ENCODE measurements at regions not wholly inside any gene's neighbourhood (a gene's known extent, or its start where the extent isn't known, plus 50 kb on each side); places are given as distances from the start of the nearest gene placed in this dataset.

- in situ Hi-C loops (cut with MboI) (no loop called here), intact Hi-C loops (cut with micrococcal nuclease) (no loop called here)
- H3K79me2 ChIP-seq (ENCODE audit: control insufficient read depth, insufficient read depth, low read length): no peaks in the 10 kb centered on the region
- FAIRE-seq (no peak), DNase-seq (ENCODE audit: extremely low read depth in 1 of 4, low spot score in 3 of 4) (no peak), ATAC-seq (no peak)
- H3K9ac ChIP-seq (ENCODE audit: insufficient read depth in 1 of 2, low read depth in 2 of 2, low read length in 2 of 2): no peak overlapping the region
- H2AFZ ChIP-seq (ENCODE audit: low read depth, low read length): no peak overlapping the region
- no peaks in the 10 kb centered on the region for H3K9me3 ChIP-seq (replicated peaks; ENCODE audit: control insufficient read depth, insufficient read depth, low read depth, low read length)
- H3K36me3 ChIP-seq (ENCODE audit: control insufficient read depth, insufficient read depth, low read length): no peaks in the 10 kb centered on the region
- no peak overlapping the region for H3K4me2 ChIP-seq (ENCODE audit: insufficient read depth, low read length)
- no peak overlapping the region for H3K4me3 ChIP-seq
- no peaks in the 10 kb centered on the region for H3K4me1 ChIP-seq (replicated peaks in 1 of 2; ENCODE audit: control insufficient read depth in 2 of 2, insufficient read depth in 2 of 2, low read length in 2 of 2)
- POLR2A ChIA-PET: no interaction called here
- H3K27ac ChIP-seq (ENCODE audit: extremely low read depth, low read depth, low read length): no peak overlapping the region
- no peaks in the 10 kb centered on the region for H4K20me1 ChIP-seq (replicated peaks; ENCODE audit: control insufficient read depth, insufficient read depth, low read length)
- H3K27me3 ChIP-seq (ENCODE audit: control insufficient read depth in 2 of 2, insufficient read depth in 2 of 2, low read length in 2 of 2): no peaks in the 10 kb centered on the region
- CTCF ChIA-PET (ENCODE audit: low intra/inter-chr PET ratio): no interaction called here
- no peaks in the 10 kb centered on the region for H3K9me1 ChIP-seq (ENCODE audit: control insufficient read depth, insufficient read depth, low read length)
- 0% methylated on average over 2 of the region's 2 CpGs for WGBS (ENCODE audit: insufficient coverage, low coverage, missing lambda C conversion rate)
- no TSS peak for BruUV-seq (replicated peaks)
- no peak for TF ChIP-seq TARDBP (IDR thresholded peaks at IDR 0.05)
- TF ChIP-seq NCOA6 (IDR thresholded peaks at IDR 0.05): no peak
- TF ChIP-seq RBM22 (IDR thresholded peaks at IDR 0.05; ENCODE audit: low read depth, low read length, poor library complexity, severe bottlenecking): no peak
- no peak for TF ChIP-seq PBX2 (CRISPR knock-in tag; IDR thresholded peaks at IDR 0.05; ENCODE audit: low read depth)
- no peak for TF ChIP-seq PBX2 (tag; conservative IDR thresholded peaks at IDR 0.05; ENCODE audit: low read depth)
- no peak for TF ChIP-seq CHAMP1 (IDR thresholded peaks at IDR 0.05)
- TF ChIP-seq TFAP4 (CRISPR knock-in tag; IDR thresholded peaks at IDR 0.05; ENCODE audit: borderline replicate concordance): no peak
- TF ChIP-seq ZNF644 (tag; IDR thresholded peaks at IDR 0.05; ENCODE audit: low read depth): no peak
- no peak for TF ChIP-seq RAD21 (CRISPR knock-in tag; conservative IDR thresholded peaks at IDR 0.05 in 1 of 2, IDR thresholded peaks at IDR 0.05 in 1 of 2)
- TF ChIP-seq TSHZ1 (CRISPR knock-in tag; IDR thresholded peaks at IDR 0.05): no peak
- no peak for TF ChIP-seq SIRT6 (IDR thresholded peaks at IDR 0.05; ENCODE audit: low read depth, low read length)
- no peak for TF ChIP-seq ZNF766 (CRISPR knock-in tag; conservative IDR thresholded peaks at IDR 0.05)
- TF ChIP-seq STAT5B (CRISPR knock-in tag; IDR thresholded peaks at IDR 0.05): no peak
Observed at GRCh38 chr12:61291647-61292046, 968.6 kb upstream of the USP15 start.

Measured in K562 (cell line).